ENCODE measurements at regions not wholly inside any gene's neighbourhood (a gene's known extent, or its start where the extent isn't known, plus 50 kb on each side); places are given as distances from the start of the nearest gene placed in this dataset.

GRCh38 chr2:128486640-128487375 lies 168.1 kb upstream of the HS6ST1 start:
- CTCF ChIA-PET = interaction anchor here (0.6 kb wide), 1 partner anchor 157 kb away, joined by 3 read pairs; no protein-coding TSS in a partner anchor
- no peaks in the 10 kb centered on the region for H3K36me3 ChIP-seq (ENCODE audit: control insufficient read depth in 2 of 2, extremely low read depth in 1 of 2, insufficient read depth in 2 of 2, low read length in 2 of 2)
- no peak overlapping the region for H3K4me2 ChIP-seq (ENCODE audit: insufficient read depth, low read length)
- H3K4me1 ChIP-seq (ENCODE audit: control insufficient read depth, extremely low read depth, insufficient read depth, low read length) = no peaks in the 10 kb centered on the region
- H3K4me3 ChIP-seq (replicated peaks in 1 of 3; ENCODE audit: insufficient read depth in 1 of 3, low read depth in 1 of 3, low read length in 3 of 3) = no peak overlapping the region
- BruUV-seq (replicated peaks) = no TSS peak
- FAIRE-seq (no peak), DNase-seq (ENCODE audit: low read depth, low spot score) (no peak)
- H3K27ac ChIP-seq (ENCODE audit: insufficient read depth, low read depth, low read length) = no peak overlapping the region
- no peaks in the 10 kb centered on the region for H3K9me1 ChIP-seq (replicated peaks; ENCODE audit: control insufficient read depth, extremely low read depth, insufficient read depth, low read length)
- H3K79me2 ChIP-seq (ENCODE audit: control insufficient read depth, insufficient read depth, low read length) = no peaks in the 10 kb centered on the region
- no peak overlapping the region for H3K9ac ChIP-seq (replicated peaks; ENCODE audit: extremely low read depth, insufficient read depth, low read length)
- POLR2A ChIA-PET = no interaction called here
- H3K27me3 ChIP-seq (ENCODE audit: control insufficient read depth in 2 of 2, insufficient read depth in 2 of 2, low read length in 2 of 2) = no peaks in the 10 kb centered on the region
- no peaks in the 10 kb centered on the region for H3K9me3 ChIP-seq (replicated peaks; ENCODE audit: control insufficient read depth, insufficient read depth, low read length)
- TF ChIP-seq MYC (IDR thresholded peaks at IDR 0.05; ENCODE audit: low read depth, low read length) = no peak
- no peak for TF ChIP-seq MAX (IDR thresholded peaks at IDR 0.05; ENCODE audit: insufficient read depth, insufficient read length)
- no peak for TF ChIP-seq GATA2 (IDR thresholded peaks at IDR 0.05; ENCODE audit: insufficient read depth, insufficient read length, low read depth, low read length)
- no peak for TF ChIP-seq POLR2A (IDR thresholded peaks at IDR 0.05; ENCODE audit: low read depth, low read length)
- no peak for TF ChIP-seq POLR2AphosphoS5 (IDR thresholded peaks at IDR 0.05; ENCODE audit: insufficient read depth, low read depth, low read length)
- TF ChIP-seq CTCF (IDR thresholded peaks at IDR 0.05; ENCODE audit: extremely low read depth in 1 of 2, insufficient read depth in 1 of 2, low read depth in 1 of 2, low read length in 2 of 2) = no peak
- no peak for TF ChIP-seq JUN (IDR thresholded peaks at IDR 0.05; ENCODE audit: borderline replicate concordance, insufficient read depth, insufficient read length, low read depth)
- no peak for TF ChIP-seq FOS (IDR thresholded peaks at IDR 0.05; ENCODE audit: borderline replicate concordance, insufficient read depth, low read length)
- no peak for TF ChIP-seq EZH2 (IDR thresholded peaks at IDR 0.05; ENCODE audit: borderline replicate concordance, low read depth, low read length, severe bottlenecking)
- H2AFZ ChIP-seq (ENCODE audit: low read depth, low read length) = no peak overlapping the region
- dilution Hi-C loops (cut with MboI; ENCODE audit: extremely low pct_ligation_motif_present, low sequenced_read_pairs) (no loop called here), intact Hi-C loops (cut with micrococcal nuclease) (no loop called here)
- no peaks in the 10 kb centered on the region for H4K20me1 ChIP-seq (replicated peaks; ENCODE audit: control insufficient read depth, extremely low read depth, insufficient read depth, low read length)
